ENCODE measurements at regions not wholly inside any gene's neighbourhood (a gene's known extent, or its start where the extent isn't known, plus 50 kb on each side); places are given as distances from the start of the nearest gene placed in this dataset.

- no peak for DNase-seq (ENCODE audit: low read depth)
These were observed 646.5 kb downstream of the SATB2 start for GRCh38 chr2:198811198-198811597.

GRCh38 chr2:198809976-198810375, 647.8 kb downstream of the SATB2 start:
- DNase-seq (ENCODE audit: low read depth) = no peak

DNA sequence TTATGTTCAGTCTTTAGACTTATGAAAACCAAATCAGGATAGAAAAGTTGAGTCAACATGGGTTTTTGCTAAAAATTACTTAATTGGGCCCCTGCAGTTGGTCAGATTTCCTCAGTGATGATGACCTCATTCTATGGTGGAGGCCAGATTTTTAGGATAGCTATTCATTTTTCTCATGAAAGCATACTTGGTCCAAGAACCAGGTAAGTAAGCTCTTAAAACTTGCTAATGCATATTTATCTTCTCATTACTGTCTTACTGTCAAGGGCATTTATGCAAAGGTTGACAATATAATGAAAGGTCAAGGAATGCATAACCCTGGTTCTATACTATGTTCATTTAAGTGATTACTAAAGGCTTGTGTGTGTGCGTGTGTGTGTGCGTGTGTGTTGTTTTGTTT, 650.6 kb downstream of the SATB2 start:
- DNase-seq (ENCODE audit: low read depth) = no peak

- no peak for DNase-seq (ENCODE audit: low read depth)
These were observed 662.3 kb downstream of the SATB2 start for GRCh38 chr2:198795419-198795818.

- no peak for DNase-seq (ENCODE audit: low read depth)
These were observed 666.1 kb downstream of the SATB2 start for GRCh38 chr2:198791623-198792022.

GRCh38 chr2:198788676-198789075, 669.1 kb downstream of the SATB2 start:
- no peak for DNase-seq (ENCODE audit: low read depth)

DNA sequence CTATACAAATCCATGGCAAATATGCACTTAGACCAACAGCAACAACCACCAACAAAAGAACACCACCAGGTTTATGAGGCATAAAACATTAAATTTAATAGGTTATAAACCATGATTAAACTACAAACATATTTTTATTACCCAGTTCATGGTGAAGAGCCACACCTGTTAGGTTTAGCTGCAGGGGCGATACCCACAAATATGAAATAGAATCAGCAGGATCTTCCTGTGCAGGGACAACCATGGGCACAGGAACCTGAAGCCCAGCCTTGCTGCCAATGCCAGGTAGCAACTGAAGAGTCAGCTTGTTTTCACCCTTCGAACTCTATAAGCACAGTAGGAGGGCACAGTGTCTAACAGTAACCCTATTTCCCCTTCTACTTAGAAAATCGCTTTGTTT, 675.0 kb downstream of the SATB2 start:
- no peak for DNase-seq (ENCODE audit: low read depth)

GRCh38 chr2:198776616-198777406, 680.9 kb downstream of the SATB2 start:
- no peak for DNase-seq (ENCODE audit: low read depth)

- DNase-seq (ENCODE audit: low read depth) = peak; percentile 5
These were observed 682.0 kb downstream of the SATB2 start for GRCh38 chr2:198775737-198776136.

DNA sequence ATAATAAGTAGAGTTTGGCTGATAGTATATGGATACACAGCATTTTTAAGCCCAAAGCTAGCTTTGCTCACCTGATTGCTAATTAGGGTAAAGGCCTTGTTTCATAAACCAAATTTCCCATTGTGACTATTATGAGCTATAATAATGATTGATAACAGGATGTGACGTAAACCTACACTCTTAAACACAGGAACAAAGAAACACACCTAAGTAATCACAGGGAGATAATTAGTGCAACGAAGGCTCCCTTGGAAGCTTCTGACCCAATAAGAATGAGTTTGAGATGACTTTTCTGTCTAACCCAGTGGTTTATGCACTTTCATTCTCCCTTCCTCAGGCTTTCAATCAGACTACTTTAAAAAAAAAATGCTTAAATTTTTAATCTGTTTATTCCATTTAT, 683.2 kb downstream of the SATB2 start:
- DNase-seq (ENCODE audit: low read depth) = no peak

- no peak for DNase-seq (ENCODE audit: low read depth)
These were observed 690.0 kb downstream of the SATB2 start for GRCh38 chr2:198767694-198768093.

- peak; percentile 29 for DNase-seq (ENCODE audit: low read depth)
These were observed 693.9 kb downstream of the SATB2 start for GRCh38 chr2:198763793-198764192.

DNA sequence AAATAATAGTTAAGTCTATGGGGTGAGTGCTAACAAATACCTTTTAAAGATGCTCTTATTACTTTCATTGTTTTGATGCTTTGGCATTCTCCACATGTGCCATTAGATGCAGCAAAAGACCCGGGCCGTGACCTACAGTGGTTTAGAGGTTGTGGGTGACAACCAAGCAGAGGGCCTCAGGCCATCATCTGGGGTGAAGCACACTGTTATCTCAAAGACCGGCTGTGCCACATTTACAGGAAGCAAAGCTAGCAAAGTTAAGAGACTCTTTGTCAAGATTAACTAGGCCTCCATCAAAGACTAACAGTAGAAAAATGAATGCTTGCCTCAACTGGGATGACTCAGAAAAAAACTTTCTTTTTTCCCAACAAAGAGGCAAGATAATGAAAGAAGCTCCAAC, 695.3 kb downstream of the SATB2 start:
- DNase-seq (ENCODE audit: low read depth) = no peak

GRCh38 chr2:198757069-198757468, 700.7 kb downstream of the SATB2 start:
- no peak for DNase-seq (ENCODE audit: low read depth)

GRCh38 chr2:198756166-198756565, 701.6 kb downstream of the SATB2 start:
- DNase-seq (ENCODE audit: low read depth) = no peak

GRCh38 chr2:198753101-198753500, 704.6 kb downstream of the SATB2 start:
- DNase-seq (ENCODE audit: low read depth) = no peak

DNA sequence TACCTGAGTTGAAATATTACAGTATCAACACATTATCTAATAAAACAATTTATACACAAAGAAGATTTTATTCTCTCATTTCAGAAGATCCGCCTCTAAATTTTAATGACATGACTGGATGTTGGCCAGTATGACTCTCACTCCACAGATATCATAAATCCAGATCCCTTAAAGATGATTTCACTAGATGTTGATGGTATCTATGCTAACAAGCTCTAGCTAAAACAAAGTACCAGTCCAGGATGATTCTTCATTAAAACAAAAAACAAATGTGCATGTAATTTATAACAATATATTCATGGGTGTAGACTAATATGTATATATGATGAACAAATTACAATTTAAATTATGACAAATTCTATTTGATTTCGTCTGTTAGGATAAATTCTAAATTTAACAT, 708.4 kb downstream of the SATB2 start:
- no peak for DNase-seq (ENCODE audit: low read depth)

GRCh38 chr2:198731842-198732399, 725.8 kb downstream of the SATB2 start:
- DNase-seq (ENCODE audit: low read depth) = peak; percentile 2

- no peak for DNase-seq (ENCODE audit: low read depth)
These were observed 737.5 kb downstream of the SATB2 start for GRCh38 chr2:198720266-198720665.

DNA sequence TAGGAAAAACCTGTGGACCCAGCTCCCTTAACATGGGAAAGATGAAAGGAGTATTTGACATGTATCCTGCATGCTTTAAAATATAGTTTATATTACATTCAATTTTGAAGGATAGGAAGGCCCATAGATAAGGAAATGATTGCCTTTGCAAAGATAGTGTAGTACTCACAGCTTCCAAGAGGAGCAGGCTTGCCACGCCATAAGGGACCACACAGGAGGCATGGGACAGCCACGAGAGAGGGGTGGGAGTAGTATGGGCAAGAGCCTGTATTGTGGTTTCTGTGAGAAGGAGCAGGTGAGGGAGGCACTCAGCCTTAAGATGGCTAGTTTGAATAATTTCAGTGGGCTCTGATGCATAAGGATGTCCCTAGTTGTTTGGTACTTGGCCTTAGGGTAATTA, 740.3 kb downstream of the SATB2 start:
- DNase-seq (ENCODE audit: low read depth) = no peak

GRCh38 chr2:198715302-198715835, 742.4 kb downstream of the SATB2 start:
- no peak for DNase-seq (ENCODE audit: low read depth)

GRCh38 chr2:198712485-198712884, 745.3 kb downstream of the SATB2 start:
- DNase-seq (ENCODE audit: low read depth) = no peak

DNA sequence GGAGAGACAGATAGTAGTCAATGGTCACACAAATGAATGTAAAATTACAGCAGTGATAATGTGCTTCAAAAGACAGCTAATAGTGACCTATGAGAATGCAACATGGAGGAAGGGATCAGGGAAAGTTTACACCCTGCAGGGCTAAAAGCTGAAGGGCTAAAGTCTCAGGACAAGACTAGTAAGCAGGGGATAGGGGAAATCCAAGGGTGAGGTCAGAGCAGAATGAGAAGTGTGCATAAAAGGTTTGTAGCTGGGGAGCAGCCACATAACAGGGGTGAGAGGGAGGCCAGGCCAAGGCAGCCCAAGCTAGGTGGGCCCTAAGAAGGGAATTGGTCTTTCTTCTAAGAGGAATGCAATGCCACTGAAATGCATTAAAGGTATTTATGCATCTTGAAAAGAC, 746.3 kb downstream of the SATB2 start:
- no peak for DNase-seq (ENCODE audit: low read depth)
